ENCODE measurements at regions not wholly inside any gene's neighbourhood (a gene's known extent, or its start where the extent isn't known, plus 50 kb on each side); places are given as distances from the start of the nearest gene placed in this dataset.

DNA sequence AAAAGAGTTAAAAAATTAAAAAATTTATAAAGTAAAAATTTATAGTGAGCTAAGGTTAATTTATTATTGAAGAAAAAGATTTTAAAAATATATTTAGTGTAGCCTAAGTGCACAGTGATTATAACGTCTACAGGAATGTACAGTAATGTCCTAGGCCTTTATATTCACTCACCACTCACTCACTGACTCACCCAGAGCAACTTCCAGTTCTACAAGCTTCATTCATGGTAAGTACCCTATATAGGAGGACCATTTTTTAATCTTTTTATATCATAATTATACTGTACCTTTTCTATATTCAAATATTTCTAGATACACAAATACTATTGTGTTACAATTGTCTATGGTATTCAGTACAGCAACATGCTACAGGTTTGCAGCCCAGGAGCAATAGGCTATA lies 1623.2 kb downstream of the RPA4 start:
- no peak overlapping the region for H3K9ac ChIP-seq (ENCODE audit: low read length)
- H2AFZ ChIP-seq (ENCODE audit: low read depth, low read length, poor library complexity, severe bottlenecking) = no peak overlapping the region
- no TSS peak for BruUV-seq (replicated peaks)
- DNase-seq (ENCODE audit: low read depth, low spot score) (no peak), ATAC-seq (no peak)
- H3K79me2 ChIP-seq (ENCODE audit: insufficient read depth, low read length) = no peaks in the 10 kb centered on the region
- TF ChIP-seq ZNF274 (IDR thresholded peaks at IDR 0.05; ENCODE audit: low read depth, low read length) (no peak), EZH2phosphoT487 (IDR thresholded peaks at IDR 0.05; ENCODE audit: borderline replicate concordance) (no peak), TCF7L2 (IDR thresholded peaks at IDR 0.05; ENCODE audit: borderline replicate concordance, extremely low read depth, insufficient read depth, insufficient read length) (no peak), FOSL1 (IDR thresholded peaks at IDR 0.05; ENCODE audit: low read depth) (no peak), ZFX (IDR thresholded peaks at IDR 0.05) (no peak), YY1 (IDR thresholded peaks at IDR 0.05; ENCODE audit: extremely low read depth, insufficient replicate concordance, low read depth, low read length) (no peak), SIN3A (IDR thresholded peaks at IDR 0.05; ENCODE audit: low read depth) (no peak), EZH2 (IDR thresholded peaks at IDR 0.05) (no peak), CBX3 (IDR thresholded peaks at IDR 0.05; ENCODE audit: low read depth) (no peak), RAD21 (IDR thresholded peaks at IDR 0.05; ENCODE audit: low read depth) (no peak), SP1 (IDR thresholded peaks at IDR 0.05; ENCODE audit: low read depth) (no peak), EGR1 (IDR thresholded peaks at IDR 0.05; ENCODE audit: low read depth) (no peak), POLR2AphosphoS5 (IDR thresholded peaks at IDR 0.05; ENCODE audit: low read depth, low read length) (no peak), ELF1 (IDR thresholded peaks at IDR 0.05; ENCODE audit: borderline replicate concordance, low read depth) (no peak), SRF (IDR thresholded peaks at IDR 0.05; ENCODE audit: low read depth) (no peak), POLR2A (IDR thresholded peaks at IDR 0.05; ENCODE audit: borderline replicate concordance, extremely low read depth, insufficient read depth, insufficient read length) (no peak)
- TF ChIP-seq, protein P1, sequence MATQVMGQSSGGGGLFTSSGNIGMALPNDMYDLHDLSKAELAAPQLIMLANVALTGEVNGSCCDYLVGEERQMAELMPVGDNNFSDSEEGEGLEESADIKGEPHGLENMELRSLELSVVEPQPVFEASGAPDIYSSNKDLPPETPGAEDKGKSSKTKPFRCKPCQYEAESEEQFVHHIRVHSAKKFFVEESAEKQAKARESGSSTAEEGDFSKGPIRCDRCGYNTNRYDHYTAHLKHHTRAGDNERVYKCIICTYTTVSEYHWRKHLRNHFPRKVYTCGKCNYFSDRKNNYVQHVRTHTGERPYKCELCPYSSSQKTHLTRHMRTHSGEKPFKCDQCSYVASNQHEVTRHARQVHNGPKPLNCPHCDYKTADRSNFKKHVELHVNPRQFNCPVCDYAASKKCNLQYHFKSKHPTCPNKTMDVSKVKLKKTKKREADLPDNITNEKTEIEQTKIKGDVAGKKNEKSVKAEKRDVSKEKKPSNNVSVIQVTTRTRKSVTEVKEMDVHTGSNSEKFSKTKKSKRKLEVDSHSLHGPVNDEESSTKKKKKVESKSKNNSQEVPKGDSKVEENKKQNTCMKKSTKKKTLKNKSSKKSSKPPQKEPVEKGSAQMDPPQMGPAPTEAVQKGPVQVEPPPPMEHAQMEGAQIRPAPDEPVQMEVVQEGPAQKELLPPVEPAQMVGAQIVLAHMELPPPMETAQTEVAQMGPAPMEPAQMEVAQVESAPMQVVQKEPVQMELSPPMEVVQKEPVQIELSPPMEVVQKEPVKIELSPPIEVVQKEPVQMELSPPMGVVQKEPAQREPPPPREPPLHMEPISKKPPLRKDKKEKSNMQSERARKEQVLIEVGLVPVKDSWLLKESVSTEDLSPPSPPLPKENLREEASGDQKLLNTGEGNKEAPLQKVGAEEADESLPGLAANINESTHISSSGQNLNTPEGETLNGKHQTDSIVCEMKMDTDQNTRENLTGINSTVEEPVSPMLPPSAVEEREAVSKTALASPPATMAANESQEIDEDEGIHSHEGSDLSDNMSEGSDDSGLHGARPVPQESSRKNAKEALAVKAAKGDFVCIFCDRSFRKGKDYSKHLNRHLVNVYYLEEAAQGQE (IDR thresholded peaks at IDR 0.05; ENCODE audit: low read depth) = no peak
- TF ChIP-seq, protein P2, sequence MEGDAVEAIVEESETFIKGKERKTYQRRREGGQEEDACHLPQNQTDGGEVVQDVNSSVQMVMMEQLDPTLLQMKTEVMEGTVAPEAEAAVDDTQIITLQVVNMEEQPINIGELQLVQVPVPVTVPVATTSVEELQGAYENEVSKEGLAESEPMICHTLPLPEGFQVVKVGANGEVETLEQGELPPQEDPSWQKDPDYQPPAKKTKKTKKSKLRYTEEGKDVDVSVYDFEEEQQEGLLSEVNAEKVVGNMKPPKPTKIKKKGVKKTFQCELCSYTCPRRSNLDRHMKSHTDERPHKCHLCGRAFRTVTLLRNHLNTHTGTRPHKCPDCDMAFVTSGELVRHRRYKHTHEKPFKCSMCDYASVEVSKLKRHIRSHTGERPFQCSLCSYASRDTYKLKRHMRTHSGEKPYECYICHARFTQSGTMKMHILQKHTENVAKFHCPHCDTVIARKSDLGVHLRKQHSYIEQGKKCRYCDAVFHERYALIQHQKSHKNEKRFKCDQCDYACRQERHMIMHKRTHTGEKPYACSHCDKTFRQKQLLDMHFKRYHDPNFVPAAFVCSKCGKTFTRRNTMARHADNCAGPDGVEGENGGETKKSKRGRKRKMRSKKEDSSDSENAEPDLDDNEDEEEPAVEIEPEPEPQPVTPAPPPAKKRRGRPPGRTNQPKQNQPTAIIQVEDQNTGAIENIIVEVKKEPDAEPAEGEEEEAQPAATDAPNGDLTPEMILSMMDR (IDR thresholded peaks at IDR 0.05 in 2 of 3, conservative IDR thresholded peaks at IDR 0.05 in 1 of 3; ENCODE audit: borderline replicate concordance in 1 of 3, insufficient read depth in 1 of 3, low read depth in 2 of 3, low read length in 2 of 3) = no peak
- TF ChIP-seq, protein P3, sequence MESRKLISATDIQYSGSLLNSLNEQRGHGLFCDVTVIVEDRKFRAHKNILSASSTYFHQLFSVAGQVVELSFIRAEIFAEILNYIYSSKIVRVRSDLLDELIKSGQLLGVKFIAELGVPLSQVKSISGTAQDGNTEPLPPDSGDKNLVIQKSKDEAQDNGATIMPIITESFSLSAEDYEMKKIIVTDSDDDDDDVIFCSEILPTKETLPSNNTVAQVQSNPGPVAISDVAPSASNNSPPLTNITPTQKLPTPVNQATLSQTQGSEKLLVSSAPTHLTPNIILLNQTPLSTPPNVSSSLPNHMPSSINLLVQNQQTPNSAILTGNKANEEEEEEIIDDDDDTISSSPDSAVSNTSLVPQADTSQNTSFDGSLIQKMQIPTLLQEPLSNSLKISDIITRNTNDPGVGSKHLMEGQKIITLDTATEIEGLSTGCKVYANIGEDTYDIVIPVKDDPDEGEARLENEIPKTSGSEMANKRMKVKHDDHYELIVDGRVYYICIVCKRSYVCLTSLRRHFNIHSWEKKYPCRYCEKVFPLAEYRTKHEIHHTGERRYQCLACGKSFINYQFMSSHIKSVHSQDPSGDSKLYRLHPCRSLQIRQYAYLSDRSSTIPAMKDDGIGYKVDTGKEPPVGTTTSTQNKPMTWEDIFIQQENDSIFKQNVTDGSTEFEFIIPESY (IDR thresholded peaks at IDR 0.05; ENCODE audit: extremely low read depth, insufficient replicate concordance, low read length) = no peak
- TF ChIP-seq, protein P4, sequence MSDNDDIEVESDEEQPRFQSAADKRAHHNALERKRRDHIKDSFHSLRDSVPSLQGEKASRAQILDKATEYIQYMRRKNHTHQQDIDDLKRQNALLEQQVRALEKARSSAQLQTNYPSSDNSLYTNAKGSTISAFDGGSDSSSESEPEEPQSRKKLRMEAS (IDR thresholded peaks at IDR 0.05) = no peak
- no peaks in the 10 kb centered on the region for H3K27me3 ChIP-seq (ENCODE audit: insufficient read depth, low read length)
- no peak overlapping the region for H3K27ac ChIP-seq (ENCODE audit: low read depth, low read length)
- H3K4me3 ChIP-seq (replicated peaks in 1 of 2; ENCODE audit: low read depth in 1 of 2, low read length in 2 of 2) = no peak overlapping the region
- CTCF ChIA-PET = no interaction called here
- RAD21 ChIA-PET (ENCODE audit: low non-redundant PET in 1 of 2, low total read pairs in 2 of 2, uncharacterized antibody in 2 of 2, unreplicated experiment in 2 of 2) = no interaction called here
- POLR2A ChIA-PET = no interaction called here
- H3K9me3 ChIP-seq (ENCODE audit: control insufficient read depth in 1 of 2, insufficient read depth in 1 of 2, low read depth in 1 of 2, low read length in 2 of 2) = no peaks in the 10 kb centered on the region
- H4K20me1 ChIP-seq (ENCODE audit: insufficient read depth) = no peaks in the 10 kb centered on the region
- intact Hi-C loops (cut with micrococcal nuclease) = no loop called here
- no peak overlapping the region for H3K4me2 ChIP-seq (ENCODE audit: low read length)
- no peaks in the 10 kb centered on the region for H3K9me2 ChIP-seq (ENCODE audit: insufficient read depth)
- H3K36me3 ChIP-seq (ENCODE audit: control insufficient read depth in 1 of 2, insufficient read depth in 2 of 2, low read length in 2 of 2) = no peaks in the 10 kb centered on the region
- H3K4me1 ChIP-seq (ENCODE audit: control insufficient read depth in 1 of 2, insufficient read depth in 2 of 2, low read length in 2 of 2) = no peaks in the 10 kb centered on the region

Measured in HCT116 (cell line).